HEK293T (cell line): ENCODE measurements at regions not wholly inside any gene's neighbourhood (a gene's known extent, or its start where the extent isn't known, plus 50 kb on each side); places are given as distances from the start of the nearest gene placed in this dataset.

Experiments used
- ELF4 ChIP-seq: fragments of 450-650 bp; IDR thresholded peaks from 2 replicates; pipeline ENCODE4 v1.6.1; 2017; ENCODE audit warnings: antibody characterized with exemption
- PKNOX1 ChIP-seq: fragments of 450-650 bp; IDR thresholded peaks from 2 replicates; pipeline ENCODE4 v1.6.1; 2016
- SP1 ChIP-seq: fragments of 450-650 bp; IDR thresholded peaks from 2 replicates; pipeline ENCODE4 v1.6.1; 2017

- no peak for TF ChIP-seq ELF4
- no peak for TF ChIP-seq PKNOX1
- no peak for TF ChIP-seq SP1
These were observed 166.3 kb upstream of the USP24 start for GRCh38 chr1:55381491-55381890.
